H54 (cell line): ENCODE measurements at regions not wholly inside any gene's neighbourhood (a gene's known extent, or its start where the extent isn't known, plus 50 kb on each side); places are given as distances from the start of the nearest gene placed in this dataset.

ENCODE experiments used
- DNase-seq: peaks from one replicate; pipeline ENCODE4 v3.0.0; 2011; ENCODE audit warnings: low spot score, mixed read lengths; ENCODE audit not compliant: insufficient read length
- FAIRE-seq: peaks from 3 replicates; lab custom pipeline; 2011; peaks lifted over from hg19 to GRCh38; lab: Jason Lieb, UNC
- POLR2A ChIP-seq: IDR thresholded peaks from 2 replicates; pipeline ENCODE4 v1.6.1; 2011; ENCODE audit warnings: low read depth, mild to moderate bottlenecking, low read length

DNA sequence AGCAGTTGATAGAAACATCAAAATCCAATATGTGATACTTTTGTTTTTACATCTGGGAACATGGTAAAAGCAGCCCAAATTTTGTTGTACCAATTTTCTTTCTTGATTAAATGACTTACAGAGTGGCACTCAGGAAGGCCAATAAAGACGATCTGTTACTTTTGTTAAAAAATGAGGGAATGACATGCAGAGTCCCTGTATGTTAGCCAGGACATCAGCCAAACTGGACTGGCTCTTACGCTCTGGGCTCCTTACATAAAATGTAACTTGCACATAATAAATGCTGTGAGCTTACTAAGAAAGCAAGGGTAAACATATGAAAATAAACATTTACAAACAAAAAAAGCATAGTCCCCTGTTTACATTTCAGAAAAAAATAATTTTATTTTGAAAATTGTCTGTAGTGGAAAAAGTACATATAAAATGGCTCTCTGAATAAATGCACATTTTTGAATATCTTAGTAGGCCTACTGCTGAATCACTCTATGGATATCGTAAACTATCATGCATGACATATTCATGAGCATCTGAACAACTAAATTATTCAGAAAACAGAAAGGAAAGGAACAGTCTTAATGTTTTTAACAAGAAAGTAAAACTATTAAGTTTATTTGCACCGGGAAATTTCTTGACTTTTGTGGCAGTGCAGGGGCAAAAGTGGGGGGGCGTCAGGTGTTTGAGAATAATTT, 534.5 kb downstream of the KCTD12 start:
- FAIRE-seq (no peak), DNase-seq (no peak)
- TF ChIP-seq POLR2A, result no peak

DNA sequence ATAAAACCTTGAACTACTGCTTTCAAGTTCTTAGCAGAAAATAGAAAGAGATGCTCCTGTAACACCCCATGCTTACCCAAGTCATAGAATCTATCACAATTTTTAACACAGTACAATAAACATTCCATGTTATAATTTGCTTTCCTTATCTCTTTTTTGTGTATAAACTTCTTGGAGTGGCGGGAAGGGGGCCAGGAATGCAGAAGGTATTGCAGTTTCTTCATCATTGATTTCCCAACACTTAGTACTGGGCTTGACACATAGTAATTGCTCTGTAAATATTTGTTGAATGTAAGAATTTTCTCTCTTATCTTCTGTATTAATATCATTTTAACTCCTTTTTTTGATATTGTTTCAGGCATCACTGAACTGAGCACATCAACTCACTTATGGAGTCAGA, 535.8 kb downstream of the KCTD12 start:
- TF ChIP-seq POLR2A, result no peak
- FAIRE-seq, result no peak

GRCh38 chr13:76349700-76350099, 536.5 kb downstream of the KCTD12 start:
- no peak for TF ChIP-seq POLR2A
- FAIRE-seq (no peak), DNase-seq (no peak)

More for the DNA sequence above, 535.8 kb downstream of the KCTD12 start:
- DNase-seq, result no peak

DNA sequence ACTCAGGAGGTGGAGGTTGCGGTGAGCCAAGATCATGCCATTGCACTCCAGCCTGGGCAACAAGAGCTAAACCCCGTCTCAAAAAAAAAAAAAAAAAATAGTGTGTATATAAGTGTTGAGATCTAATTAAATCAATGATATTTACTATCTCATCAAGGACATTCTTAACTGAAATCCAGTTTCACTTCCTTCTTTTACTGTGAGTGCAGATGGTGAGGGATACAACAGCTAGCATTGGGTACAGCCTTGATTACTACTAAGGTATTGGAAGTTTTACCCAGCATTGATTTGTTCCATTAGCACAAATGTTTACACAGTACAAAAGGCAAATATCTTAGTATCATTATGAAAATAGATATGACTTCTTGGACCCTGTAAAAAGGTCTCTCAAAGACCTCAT, 546.6 kb downstream of the KCTD12 start:
- FAIRE-seq, result no peak
- no peak for TF ChIP-seq POLR2A
- DNase-seq, result no peak

DNA sequence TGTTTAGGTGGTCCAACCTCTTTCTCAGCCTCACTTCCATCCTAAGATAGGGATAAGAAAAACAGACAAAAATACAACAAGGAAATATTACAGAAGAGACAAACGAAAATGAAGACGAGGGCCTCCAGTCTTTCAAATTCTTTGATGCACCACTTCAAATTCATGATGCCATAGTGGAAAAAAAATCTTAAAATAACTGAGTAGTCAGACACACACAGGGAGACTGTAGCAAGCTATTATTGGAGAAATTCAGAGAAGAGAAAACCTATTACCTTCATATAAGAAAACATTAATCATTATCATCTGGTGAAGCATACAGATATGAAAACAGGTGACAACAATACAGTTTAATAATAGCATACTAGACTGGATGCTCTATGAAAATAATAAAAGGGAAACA, 548.2 kb downstream of the KCTD12 start:
- FAIRE-seq (no peak), DNase-seq (no peak)
- TF ChIP-seq POLR2A, result no peak

DNA sequence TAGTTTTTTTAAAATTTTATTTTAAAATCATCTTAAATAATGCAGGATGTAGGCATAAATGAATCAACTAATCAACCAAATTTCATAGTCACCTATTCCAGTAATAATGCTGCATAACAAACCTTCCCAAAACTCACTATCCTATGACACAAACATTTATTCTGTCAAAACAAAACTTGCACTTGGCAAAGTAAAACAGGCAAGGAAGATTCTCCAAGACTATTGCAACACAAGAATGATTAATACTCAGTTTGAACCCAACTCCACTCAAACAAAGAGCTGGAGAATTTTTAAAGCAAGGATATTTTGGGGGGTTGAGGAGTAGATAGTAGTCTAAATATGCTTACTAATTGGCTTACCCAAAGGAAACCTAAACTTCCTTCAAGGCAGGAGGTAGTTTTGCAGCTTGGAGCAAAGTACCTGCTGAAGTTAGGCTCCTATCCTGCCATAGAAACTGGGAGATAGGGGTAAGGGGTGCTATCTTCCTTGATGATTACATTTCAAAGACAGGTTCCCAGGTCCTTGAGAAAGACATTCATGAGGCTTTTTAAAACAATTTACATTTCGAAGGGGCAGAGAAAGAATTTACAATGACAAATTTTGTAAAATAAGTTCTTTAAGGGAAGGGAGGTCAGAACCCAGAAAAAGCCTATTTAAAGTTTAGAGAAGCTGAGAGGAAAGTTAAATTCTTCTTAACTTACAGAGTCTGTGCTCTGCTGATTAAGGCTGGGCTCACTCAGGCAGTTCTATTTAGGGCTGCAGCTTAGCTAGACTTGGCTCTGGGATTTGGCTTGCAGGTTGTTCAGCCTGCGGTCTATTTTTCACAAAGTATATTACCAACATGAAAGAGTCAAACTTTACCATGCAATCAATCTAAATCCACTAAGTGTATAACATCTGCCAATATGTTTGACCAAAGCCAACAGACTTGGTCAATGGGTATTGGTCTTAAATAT, 549.0 kb downstream of the KCTD12 start:
- TF ChIP-seq POLR2A, result no peak
- FAIRE-seq, result no peak

DNA sequence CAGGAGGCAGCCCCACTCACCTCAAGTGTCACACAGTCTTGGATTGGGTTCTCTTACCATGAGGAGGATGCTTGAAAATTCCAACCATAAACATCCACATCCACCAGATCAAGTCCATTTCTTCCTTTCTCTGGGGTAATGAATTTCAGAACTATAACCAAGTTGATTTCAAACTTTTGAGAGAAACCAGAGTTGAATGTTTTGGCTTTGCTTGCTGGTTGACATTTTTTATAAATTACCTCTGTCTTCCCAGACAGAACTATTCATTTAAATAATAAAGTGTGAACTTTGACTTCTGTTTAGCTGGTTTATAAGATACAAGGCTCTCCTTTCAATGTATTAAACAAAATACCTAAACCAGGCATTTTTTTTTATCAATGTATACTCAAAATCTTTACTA, 550.7 kb downstream of the KCTD12 start:
- TF ChIP-seq POLR2A, result no peak
- FAIRE-seq, result no peak
- no peak for DNase-seq

More for the DNA sequence above, 549.0 kb downstream of the KCTD12 start:
- no peak for DNase-seq

- DNase-seq, result no peak
- TF ChIP-seq POLR2A, result no peak
- FAIRE-seq, result no peak
These were observed 554.1 kb downstream of the KCTD12 start for GRCh38 chr13:76331943-76332712.

GRCh38 chr13:76330761-76331160, 555.4 kb downstream of the KCTD12 start:
- no peak for DNase-seq
- FAIRE-seq, result no peak
- TF ChIP-seq POLR2A, result no peak

- no peak for TF ChIP-seq POLR2A
- DNase-seq (no peak), FAIRE-seq (no peak)
These were observed 556.2 kb downstream of the KCTD12 start for GRCh38 chr13:76329866-76330580.

GRCh38 chr13:76329004-76329403, 557.2 kb downstream of the KCTD12 start:
- no peak for TF ChIP-seq POLR2A
- FAIRE-seq (no peak), DNase-seq (no peak)

DNA sequence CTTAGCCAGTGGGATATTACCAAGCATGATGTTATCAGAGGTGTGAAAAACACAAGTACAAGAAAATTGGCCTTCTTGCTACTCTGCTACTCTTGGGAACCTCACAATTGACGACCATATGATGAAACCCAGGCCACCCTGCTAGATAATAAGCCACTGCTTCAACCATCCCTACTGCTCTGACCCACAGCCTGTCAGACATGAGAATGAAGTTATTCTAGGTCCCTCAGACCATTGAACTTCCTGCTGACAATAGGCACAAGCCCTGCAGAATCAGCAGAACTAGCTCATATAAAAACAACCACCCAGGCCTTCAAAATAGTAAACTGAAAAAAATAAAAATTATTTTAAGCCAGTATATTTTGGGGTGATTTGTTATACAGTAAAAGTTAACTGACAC, 559.9 kb downstream of the KCTD12 start:
- no peak for FAIRE-seq
- no peak for TF ChIP-seq POLR2A

DNA sequence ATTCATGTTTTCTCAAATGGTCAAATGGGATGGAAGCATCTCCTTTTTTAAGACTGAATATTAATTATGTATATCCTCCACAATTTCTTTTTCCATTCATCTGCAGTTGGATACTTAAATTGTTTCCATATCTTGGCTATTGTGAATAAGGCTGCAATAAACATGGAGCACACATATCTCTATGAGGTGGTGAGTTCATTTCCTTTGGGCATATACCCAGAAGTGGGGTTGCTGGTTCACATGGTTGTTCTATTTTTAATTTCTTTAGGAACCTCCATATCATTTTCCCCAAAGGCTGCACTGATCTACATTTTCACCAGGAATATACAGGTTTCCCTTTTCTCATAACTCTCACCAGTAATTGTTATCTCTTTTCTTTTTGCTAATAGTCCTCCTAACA, 566.3 kb downstream of the KCTD12 start:
- TF ChIP-seq POLR2A, result no peak
- FAIRE-seq (no peak), DNase-seq (no peak)

More for the DNA sequence above, 559.9 kb downstream of the KCTD12 start:
- no peak for DNase-seq
